ENCODE measurements at regions not wholly inside any gene's neighbourhood (a gene's known extent, or its start where the extent isn't known, plus 50 kb on each side); places are given as distances from the start of the nearest gene placed in this dataset.

DNA sequence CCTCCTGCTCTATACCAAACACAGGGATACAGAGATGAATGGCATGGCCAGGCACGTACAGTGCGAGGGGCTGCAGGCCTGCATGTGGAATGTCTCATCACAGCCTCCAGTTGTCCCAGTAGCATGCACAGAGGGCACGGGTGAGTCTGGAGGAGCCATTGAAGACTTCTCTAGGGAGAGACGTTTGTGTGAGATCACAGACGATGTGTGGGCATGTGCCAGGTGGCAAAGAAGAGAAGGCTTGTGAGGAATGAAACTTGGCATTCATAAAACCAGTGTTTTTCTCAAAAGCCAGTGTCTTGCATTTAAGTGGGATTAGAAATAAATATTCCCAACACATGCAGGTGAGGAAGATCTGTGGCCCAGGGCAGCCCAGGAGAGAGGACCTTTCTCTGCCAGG lies 119.1 kb upstream of the UBE3A start:
- no peak for DNase-seq

DNA sequence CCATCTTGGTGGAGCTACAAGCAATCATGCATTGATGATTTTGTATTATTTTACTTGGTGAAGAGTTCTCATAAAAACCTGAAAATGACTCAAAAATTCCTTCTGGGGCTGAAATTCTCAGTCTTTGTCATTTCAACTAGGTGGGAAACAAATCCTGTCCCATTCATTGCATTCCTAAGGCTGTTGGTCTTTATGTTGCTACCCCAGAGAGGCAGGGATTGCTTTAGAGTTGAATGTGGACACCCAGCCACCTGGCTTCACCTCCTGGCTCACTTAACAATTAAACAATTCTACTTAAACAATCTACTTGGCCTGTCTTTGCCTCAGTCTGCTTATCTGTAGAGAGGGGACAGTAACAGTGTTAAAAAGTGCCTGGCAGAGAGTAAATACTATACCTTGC lies 117.3 kb upstream of the UBE3A start:
- no peak for DNase-seq

DNA sequence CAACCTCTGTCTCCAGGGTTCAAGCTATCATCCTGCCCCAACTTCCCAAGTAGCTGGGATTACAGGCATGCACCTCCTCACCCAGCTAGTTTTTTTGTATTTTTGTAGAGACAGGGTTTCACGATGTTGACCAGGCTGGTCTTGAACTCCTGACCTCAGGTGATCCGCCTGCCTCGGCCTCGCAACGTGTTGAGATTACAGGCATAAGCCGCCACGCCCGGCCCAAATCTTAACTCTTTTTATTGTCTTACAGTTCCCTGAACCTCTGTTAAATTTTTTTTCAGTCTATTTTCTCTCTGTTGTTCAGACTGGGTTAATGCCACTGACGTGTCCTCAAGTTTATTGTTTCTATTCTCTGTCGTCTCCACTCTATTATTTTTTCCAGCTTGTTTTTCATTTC lies 115.8 kb upstream of the UBE3A start:
- DNase-seq = no peak

DNA sequence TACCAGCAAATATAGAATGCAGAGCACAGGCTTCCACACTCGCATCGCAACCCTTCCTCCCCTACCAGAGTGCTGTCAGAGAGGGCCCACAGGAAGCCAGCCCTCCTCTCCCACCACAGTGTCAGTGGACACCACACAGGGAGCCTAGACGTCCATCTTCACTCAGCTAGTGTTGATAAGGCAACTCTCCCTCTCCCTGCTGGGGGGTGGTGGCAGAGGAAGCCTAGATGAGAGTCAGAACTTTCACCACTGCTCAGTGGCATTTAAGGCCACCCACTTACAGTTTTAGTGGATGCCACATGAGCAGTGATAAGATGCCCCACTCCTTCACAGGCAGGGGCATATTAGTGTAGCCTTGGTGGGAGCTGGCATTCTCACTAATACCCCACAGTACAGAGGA lies 109.8 kb upstream of the UBE3A start:
- DNase-seq = no peak

DNA sequence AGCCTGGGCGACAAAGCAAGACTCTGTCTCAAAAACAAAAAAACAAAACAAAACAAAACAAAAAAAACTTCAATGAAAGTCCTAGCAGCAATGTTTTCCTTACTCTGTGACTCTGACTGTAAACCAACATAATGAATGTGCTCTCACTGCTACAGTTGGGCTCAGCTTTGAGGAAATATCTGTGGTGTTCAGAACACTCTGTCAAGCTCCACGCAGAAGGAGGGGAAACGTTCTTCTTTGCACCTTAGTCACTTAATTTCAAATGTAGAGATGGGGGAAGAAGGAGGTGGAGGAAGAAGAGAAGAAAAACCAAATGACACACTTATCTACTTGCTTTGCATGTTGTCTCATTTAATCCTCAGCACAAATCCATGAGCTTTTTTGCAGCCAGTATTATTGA lies 107.1 kb upstream of the UBE3A start:
- DNase-seq = no peak

DNA sequence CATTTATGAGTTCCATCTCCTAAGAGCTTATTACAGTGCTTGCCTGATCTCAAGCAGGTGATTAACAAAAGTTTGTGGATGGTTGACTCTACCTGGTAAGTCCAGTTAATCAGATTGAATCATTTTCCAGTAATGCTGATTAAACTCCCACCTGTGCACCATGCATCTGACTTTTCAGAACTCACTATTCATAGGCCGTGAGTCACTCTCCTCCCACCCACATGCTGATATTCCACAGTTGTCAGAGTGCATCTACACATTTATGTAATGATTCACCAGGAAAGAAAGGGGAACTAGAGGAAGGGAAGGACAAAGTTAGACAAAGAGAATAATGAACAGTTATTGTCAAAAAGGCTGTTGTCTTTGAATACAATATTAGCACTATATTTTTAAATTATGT lies 106.2 kb upstream of the UBE3A start:
- DNase-seq = no peak

DNA sequence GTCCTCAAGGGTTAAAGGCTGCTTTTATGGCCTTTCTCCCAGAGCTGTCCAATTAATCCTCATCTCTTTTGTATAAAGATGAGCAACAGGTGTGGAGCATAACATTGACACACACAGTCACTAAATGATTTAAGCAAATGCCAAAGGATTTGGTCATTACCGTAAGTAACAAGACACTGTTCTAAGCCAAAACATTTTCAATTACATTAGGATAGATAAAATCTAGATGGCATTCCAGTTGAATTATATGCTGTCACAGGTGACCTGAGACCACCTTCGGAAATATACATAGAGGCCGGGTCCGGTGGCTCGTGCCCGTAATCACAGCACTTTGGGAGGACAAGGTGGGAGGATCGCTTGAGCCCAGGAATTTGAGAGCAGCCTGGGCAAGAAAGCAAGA lies 105.3 kb upstream of the UBE3A start:
- no peak for DNase-seq

DNA sequence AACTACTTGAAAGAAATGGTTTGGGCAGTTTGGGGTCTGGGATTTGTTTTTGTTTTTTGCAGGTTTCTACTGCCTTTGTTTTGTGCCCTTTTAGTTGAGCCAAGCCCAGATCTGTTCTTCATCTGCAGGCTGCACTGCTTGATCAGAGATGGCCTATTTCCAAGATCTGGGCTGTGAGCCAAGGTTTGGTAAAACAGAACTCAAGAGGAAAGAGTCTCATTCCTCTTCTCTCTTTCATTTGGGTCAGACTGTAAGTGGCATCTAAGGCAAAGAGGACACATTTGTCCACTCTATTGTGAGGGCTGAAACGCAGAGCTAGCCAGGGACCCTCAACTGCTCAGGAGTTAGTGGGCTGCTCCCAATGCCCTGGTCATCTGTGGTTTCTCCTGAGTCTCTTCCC lies 104.4 kb upstream of the UBE3A start:
- DNase-seq = no peak

DNA sequence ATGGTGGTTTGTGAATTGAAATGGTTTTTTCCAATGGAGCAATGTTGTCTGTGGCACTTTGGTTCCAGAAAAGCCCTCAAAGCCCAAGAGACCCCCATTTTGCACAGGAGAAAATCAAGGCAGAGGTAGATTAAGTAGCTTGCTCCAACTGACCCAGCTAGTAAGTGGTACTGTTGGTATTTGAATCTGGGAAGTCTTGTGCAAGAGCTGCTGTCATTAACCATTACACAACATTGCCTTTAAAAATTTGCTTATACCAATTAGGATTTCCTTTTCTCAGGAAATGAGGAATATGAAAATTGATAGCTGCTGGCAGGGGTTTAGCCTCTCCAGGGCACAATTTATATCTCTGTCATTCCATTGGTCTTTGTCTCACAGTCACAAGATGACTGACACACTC lies 102.4 kb upstream of the UBE3A start:
- DNase-seq = no peak

DNA sequence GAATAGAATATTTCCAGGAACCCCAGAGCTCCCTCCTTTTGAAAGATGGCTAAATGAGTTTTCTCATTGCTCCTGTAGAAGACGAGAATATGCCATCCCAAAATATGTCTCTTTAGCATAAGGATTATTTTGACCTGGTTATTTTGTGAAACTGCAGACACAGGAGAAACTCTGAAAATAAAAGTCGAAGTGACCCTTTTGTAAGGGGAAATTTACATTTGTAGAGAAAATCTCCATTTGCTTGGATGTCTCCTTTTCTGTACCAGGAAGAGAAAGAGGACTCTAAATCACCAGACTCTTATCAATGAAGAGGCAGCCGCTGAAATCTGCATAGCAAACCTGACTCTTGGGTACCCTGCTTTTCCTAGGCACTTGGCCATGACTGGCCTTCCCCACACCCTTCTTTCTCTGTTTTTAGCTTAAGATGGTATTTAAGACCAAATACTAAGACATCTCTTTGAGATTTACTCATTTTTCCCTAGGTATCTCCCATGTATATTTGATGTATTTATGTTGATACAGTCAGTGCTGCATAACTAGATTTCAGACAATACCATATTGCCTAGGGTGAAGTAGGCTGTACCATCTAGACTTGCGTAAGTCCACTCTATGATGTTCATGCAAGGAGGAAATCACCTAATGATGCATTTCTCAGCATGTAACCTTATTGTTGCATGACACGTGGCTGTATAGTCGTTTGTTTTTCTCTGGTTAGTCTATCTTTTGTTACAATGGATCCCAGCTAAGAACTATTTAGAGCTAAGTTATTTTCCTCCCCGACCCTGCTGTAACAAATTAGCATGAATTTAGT lies 98.2 kb upstream of the UBE3A start:
- DNase-seq = no peak

DNA sequence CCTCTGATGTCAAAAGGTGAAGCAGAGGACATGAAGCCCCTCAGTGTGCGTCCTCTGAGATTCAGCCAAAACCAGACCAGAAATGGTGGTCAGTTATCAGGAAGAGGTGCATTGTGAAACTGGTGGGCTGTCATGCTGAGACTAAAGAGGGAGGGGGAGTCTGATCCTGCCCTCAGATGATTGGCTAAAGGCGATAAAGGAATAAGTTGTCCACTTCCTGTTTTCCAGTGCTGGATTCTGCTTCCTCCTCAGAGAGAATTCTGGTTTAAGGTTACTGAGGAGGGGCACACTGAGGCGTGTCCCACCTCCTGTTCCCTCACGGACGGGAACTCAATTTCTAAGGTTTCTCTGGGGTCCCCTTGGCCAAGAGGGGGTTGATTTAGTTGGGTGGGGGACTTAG lies 97.0 kb upstream of the UBE3A start:
- DNase-seq = no peak

DNA sequence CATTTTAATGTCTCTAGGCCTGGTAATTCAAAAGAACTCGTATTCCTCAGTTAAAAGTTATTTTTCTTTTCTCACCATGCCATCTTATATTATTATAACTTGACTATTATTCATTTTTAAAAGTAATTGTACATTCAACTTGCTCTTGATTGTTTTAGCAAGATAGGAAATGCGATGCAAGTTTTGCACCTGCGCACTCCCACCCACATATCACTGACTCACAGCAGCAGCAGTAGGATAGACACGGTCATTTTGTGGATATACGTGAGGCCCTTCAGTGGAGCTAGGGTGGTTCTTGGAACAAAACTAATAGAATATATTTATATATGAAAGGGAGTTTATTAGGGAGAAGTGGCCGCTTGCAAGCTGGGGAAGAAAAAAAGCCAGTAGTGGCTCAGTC lies 95.5 kb upstream of the UBE3A start:
- DNase-seq = no peak

DNA sequence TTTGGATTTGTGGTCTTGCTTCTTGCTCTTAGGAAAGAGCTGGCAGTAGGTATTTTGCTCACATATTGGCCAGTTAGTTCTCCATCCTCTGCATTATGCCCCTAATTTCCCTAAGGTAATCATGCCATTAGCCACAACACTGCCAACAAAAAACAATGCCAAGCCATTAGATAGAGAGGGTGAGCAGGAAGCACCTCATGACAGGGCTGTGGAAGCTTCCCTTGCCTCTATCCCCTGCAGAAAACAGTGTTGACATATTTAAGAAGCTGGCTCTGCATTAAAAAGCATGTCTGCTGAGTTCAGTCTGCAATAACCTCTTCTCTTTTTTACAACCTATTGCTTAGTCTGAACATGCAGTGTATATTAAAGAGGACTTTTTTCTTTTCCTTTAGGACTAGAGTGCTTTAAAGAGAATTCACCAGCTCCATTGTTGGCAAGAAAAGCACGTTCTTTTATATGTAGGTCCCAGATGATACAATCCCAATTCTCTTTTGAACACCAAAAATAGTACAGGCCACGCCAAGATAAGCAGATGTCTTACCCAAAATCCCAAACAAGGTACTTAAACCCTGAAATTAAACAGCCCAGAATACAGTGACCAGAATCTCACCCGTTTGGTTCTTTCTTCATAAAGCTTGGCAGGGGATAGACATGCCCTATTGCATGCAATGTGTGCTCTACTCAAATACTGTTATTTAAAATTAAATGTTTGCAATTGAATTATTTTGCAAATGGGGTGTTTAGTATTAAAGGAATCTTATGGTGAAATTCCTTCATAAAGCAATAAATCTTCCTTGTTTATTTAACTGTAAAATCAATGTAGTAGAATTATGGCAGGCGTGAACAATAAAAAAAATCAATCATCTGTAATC lies 93.7 kb upstream of the UBE3A start:
- no peak for DNase-seq

DNA sequence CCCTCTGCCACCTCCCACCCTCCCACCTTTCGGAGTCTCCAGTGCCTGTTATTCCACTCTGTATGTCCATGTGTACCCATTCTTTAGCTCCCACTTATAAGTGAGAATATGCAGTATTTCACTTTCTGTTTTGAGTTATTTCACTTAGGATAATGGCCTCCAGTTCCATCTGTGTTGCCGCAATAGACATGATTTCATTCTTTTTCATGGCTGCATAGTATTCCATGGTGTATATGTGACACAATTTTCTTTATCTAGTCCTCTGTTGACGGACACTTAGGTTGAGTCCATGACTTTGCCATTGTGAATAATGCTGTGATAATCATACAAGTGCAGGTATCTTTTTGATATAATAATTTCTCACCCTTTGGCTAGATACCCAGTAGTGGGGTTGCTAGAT lies 91.0 kb upstream of the UBE3A start:
- no peak for DNase-seq

DNA sequence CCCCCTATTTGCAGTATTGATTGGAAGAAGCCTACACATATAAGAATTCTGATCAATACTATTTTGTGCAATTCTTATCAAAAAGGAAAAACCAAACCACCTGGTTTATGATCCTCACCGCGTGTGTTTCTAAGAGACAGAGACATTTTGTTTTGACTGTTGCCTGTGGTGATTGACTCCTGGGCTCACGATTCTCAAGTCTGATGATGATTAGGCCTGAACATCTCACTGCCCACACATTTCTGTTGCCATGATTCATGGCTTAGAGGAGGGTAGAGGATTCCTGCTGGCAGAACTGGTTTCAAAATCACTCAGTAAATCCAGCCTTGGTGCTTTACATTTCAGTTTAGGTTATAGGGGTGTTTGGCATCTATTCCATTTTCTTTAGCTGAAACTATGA lies 88.3 kb upstream of the UBE3A start:
- DNase-seq = no peak

DNA sequence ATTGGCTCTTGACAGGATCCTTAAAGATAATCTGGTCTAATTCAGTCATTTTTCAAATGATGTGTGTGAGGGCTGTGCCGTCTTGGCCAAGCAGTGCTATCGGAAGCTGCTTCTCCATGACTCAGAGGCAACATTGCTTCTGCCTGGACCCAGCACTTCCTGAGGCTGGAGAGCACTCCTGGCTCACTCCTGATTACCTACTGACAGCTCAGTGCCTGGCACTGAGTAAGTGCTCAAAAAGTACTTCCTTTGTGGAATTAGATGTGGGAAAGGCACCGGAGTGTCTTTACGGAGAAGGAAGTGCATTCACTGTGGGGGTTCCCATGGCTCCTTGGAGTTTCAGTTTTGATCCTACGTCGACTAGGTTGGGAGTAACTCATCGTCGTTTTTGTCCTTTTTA lies 86.9 kb upstream of the UBE3A start:
- no peak for DNase-seq

DNA sequence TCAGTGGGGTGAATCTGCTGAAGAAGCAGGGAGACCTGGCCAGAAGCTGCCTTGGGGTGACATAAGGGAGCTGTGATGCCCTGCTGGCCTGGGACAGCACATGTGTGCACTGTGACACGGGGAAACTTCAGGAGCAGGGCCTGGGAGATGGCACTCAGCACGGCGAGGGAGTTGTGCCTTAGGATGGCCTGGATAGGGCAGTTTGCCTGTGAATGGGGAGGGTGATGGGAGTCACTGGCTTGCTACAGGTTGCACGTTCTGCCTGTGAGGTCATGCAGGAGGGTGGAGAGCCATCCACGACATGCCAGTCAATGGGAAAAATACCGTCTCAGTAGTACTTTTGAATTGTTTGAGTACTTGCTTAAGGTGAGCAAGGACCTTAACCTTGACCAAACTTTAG lies 76.8 kb upstream of the UBE3A start:
- no peak for DNase-seq

DNA sequence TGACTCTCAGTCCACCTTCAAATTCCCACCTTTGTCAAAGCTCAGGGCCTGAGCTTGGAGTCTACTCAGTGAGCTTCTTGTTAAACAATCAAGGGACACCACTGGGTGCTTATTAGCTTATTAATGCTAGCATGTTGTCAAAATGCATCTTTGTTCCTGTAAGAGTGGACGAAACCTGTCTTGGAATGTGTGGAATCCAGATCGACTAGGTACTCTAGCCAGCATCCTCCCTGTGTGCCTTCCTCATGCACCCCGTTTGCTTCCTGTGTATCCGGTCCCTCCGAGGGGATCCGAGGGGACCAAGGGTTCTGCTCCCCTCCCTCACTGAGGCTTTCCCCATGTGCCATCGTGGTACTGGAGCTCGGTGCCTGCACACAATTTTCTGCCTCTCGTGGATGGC lies 75.7 kb upstream of the UBE3A start:
- no peak for DNase-seq

DNA sequence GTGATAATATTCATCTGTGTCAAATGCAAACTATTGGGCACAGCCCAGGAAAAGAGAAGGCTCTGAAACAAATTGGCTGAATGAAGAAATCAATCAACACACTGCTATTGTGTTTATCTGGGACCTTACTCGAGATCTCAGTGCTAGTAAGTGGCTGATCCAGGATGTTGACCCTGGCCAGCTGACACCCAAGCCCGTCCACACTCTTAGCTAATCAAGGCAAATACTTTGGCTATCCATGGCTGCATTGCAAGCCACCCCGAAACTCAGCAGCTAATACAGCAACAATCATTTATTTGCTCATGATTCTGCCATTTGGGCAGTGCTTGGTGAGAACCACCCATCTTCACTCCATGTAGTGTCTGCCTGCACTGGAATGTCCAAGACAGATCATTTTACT lies 74.1 kb upstream of the UBE3A start:
- DNase-seq = no peak

DNA sequence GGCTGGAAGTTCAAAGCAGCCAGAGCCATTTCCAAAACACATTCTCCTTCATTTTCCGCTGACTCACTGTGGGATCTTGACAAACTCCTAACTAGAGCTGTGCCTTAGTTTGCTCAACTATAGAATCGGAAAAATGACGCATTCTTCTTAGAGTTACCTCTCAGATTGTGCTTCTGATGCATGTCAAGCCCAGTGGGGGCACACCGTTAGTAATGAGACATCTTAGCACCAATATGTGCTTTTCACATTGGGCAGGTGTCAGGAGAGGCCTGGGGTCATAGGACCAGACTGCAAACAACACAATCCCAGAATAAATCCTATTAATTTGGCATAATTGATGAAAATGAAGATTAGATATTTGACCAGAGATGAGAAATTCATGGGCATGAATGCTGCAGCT lies 71.3 kb upstream of the UBE3A start:
- DNase-seq = no peak

DNA sequence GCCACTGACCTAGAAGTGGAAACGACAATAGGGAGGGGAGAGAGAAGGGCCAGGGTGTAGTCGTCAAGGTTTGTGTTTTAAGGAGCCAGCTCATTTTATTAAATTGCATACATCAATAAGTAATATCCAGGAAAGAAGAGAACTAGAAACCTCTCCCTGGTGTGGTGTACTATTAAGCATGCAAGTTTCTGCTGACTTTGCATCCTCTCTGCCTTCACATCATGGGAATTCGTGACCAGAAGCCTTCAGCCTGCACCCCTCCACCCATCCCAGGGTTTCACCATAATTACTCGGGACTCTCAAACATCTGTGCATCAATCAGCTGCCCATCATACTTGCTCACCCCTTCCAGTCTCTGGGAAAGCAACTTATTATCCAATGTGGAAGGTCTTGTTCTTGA lies 70.9 kb upstream of the UBE3A start:
- DNase-seq = no peak

DNA sequence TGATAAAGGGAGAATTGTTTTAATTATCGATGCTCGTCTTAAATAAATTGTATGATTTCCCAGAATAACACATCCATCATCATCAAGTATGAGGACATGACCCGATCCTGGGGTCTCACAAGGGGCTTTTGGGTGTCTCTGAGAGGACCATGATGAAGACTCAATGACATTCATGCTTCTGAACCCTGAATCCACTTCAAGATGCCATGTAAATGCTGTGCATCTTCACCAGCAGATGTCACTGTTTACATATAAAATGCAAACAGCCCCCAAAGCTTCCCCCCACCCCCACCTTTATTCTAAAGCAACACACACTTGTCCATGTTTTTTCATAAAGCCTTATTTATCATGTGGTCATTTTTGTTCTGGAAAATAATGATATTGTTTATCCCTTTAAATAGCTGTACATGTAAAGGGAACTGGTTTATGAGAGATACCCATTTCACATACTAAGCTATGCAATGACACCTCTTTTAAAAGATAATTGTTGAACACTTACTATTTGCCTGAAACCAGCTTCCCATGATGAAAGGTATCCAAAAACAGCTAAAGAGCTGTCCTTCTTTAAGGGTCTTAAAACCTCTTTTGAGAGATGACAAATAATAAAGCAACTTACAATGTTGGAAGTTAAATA lies 69.7 kb upstream of the UBE3A start:
- DNase-seq = peak; percentile 32

DNA sequence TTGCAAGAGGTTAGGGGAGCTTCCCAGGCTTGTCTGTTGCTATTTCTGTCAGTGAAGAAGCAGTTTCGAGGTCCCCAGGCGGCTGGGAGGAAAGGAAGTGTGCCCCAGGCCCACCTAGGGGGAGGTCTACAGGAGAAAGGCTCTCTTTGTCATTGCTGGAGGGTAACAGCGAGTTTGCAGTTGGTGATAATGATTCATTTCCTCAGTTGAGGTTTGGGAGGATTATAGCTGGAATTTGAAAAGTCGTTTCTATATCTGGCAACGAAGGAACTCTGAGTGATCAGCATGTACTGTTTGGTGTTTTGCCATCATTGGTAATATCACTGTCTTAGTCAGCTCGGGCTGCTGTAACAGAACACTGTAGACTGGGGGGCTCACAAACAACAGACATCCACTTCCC lies 65.5 kb upstream of the UBE3A start:
- no peak for DNase-seq

Measured in dermis blood vessel endothelial cell (primary cell).